NCI-H2029 treated with DMSO at 0.1 percent for 48 hours (cell line): ENCODE measurements at regions not wholly inside any gene's neighbourhood (a gene's known extent, or its start where the extent isn't known, plus 50 kb on each side); places are given as distances from the start of the nearest gene placed in this dataset.

Experiments used
- DNase-seq: peaks from one replicate; lab custom pipeline; 2025; lab: John Stamatoyannopoulos, UW

DNA sequence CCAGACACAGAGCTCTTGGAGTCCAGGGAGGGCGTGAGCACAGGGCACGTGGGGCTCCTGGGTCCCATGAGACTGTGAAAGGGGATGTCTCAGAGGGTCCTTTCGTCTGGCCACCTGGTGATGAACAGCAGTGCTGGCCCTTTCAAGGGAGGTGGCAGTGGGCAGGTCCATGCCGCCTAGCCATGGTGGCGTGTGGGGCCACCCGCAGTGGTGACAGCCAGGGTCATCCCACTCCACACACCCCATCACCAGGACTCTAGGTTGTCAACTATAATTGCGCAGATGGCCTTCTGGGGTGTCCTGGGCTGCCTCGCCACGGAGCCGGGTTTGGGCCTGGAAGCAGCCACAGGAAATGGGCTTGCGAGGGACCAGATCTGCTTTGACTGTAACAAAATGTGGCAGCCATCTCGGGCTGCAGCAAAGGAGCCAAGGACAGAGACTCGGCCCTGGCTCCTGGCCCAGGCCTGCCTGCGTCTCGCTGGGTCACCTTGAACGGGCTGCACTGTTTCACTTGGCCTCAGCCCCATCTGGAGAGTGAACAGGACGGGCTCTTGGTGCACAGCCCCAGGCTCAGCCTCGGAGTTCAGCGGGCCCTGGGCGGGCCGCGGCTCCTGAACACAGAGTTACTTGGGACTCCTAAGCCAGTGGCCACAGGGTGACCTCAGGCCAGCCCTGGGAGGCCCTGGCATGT is 1350.5 kb downstream of the BRD1 start:
- no peak for DNase-seq

DNA sequence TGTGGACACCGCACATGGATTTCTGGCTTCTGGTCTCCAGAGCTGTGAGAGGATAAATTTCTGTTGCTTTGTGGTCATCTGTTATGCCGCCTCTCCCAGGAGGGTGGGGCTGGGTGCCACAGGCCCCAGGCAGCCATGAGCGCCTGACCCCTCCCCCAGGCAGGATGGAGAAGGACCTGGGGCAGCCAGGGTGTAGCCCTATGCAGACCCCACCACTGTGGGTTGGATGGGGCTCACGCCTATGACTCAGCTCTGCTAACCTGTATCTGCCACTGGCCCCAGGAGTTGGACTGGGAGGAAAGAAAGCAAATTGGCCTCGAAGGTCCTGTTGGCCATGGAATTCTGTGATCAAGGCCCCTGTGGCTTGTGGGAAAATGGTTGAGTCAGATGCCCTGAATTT is 1351.1 kb downstream of the BRD1 start:
- no peak for DNase-seq

GRCh38 chr22:48475661-48476345 is 1351.9 kb downstream of the BRD1 start:
- no peak for DNase-seq

- DNase-seq, result no peak
Measured at GRCh38 chr22:48474881-48475280, 1352.8 kb downstream of the BRD1 start.

DNA sequence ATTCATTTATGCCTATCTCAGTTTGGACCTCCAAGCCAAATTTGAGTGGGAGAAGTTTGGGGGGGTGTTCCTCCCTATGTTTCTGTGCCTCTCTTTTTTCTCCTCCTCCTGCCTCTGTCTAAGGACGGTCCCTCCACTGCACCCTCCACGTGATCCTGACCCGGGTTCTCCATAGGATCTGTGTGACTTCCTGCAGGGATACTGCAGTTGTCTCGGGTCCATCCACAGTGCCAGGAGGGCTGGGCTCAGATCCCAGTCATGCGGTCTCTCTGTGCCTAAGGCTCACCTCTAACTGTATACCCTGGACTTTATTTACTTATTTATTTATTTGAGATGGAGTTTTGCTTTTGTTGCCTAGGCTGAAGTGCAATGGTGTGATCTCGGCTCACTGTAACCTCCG is 1354.5 kb downstream of the BRD1 start:
- DNase-seq, result no peak

- no peak for DNase-seq
Measured at GRCh38 chr22:48464246-48464645, 1363.4 kb downstream of the BRD1 start.

DNA sequence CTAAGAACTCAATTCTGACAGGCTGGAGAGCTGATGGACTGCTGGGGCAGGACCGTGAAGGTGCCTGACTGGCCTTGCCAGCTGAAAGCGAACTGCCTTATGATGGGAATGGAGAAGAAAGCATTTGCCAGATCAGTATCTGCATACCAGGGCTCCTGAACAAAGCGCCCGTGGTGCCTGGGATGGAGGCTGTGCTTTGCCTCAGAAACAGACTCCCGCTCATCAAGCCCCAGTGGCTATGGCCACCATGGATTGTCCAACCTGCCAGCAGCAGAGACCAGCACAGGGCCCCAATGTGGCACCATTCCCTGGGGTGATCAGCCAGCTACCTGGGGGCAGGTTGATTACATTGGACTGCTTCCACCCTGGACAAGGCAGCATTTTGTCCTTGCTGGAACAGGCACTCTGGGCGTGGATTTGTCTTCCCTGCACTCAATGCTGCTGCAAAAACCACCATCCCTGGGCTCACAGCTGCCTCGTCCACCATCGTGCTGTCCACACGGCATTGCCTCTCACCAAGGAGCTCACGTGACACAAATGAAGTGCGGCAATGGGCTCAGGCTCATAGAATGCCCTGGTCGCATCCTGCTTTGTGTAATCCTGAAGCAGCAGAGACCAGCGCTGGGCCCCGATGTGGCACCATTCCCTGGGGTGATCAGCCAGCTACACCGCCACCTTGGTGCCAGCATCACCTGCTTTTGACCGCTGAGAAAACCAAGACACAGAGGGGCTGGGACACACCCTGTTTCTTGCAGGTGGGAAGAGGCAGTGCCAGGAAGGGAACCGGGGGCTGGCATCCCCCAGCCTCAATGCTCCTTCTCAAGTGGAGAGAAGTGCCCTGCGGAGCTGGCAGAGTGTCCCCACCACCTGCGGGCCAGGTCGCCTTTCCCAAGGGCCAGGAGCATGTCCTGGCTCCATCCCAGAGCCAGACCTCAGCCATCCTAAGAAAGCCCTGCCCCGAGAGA is 1367.5 kb downstream of the BRD1 start:
- DNase-seq, result no peak

- no peak for DNase-seq
Measured at GRCh38 chr22:48459259-48459658, 1368.4 kb downstream of the BRD1 start.

DNA sequence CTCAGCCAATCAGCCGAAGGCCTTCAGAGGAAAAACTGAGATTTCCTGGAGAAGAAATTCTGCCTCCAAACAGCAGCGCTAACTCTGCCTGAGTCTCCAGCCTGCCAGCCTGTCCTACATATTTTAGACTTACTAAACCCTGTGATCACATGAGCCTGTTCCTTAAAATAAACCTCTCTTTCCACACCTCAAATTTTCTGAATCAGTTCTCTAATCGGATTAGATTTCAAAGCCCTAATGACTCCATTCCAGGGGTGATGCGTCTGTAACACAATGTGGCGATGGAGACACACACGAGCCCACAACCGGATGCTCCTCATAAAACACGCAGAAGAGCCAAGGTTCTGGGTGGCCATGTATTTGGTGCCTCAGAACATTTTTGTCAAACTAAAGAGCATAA is 1371.2 kb downstream of the BRD1 start:
- DNase-seq, result no peak

GRCh38 chr22:48453751-48454485 is 1373.8 kb downstream of the BRD1 start:
- DNase-seq, result no peak

DNA sequence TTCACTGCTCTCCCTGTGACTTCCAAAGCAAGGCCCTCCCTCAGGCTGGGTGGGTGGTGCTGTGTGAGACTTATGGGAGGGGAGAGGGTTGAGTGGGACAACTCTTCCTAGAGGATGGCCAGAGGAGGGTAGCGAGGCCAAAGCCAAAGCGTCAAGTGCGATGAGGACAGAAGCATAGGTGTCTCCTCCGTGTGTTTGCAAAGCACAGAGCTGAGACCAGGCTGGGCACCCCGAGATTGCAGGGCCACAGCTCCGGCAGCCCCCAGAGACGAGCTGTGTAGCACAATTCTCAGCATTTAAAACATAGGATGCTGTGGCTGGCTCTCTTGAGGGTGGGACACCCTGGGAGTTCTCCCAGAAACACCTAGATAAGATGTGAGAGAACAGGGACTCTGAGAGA is 1374.5 kb downstream of the BRD1 start:
- DNase-seq, result no peak

DNA sequence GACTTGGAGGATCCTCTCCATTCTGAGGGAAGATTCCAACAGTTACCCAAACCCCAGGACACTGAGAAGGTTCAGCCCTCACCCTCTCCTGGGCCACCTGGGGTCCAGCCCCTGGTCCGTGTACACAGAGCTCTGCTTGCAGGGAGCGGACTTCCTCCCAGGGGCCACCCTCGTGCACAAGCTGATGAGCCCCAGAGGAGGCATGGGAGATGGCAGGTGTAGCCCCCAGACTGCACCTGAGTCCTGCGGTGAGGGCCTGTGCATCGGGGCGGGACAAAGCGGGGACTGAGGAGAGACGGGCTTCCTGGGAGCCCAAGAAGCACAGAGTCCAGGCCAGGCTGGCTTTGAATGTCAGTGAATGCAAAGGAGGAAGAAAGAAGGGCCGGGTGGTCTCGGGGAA is 1374.9 kb downstream of the BRD1 start:
- no peak for DNase-seq

DNA sequence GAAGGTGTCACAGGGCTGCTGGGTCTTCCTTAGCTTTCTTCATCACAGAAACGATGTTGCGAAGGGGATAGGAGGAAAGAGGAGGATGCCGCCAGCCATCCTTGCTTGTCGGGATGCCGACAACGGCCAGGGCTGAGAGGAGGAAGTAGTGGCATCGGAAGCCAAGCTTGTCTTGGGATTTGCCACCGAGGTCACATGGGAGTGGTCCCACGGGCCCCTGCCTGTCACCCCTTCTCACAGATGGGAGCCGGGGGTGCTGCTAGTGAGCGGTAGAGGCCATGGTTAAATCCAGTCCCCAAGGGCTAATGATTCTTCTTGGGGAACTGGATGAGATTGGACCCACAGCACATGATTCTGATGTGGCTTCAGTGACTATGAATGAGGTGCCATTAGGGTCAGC is 1375.8 kb downstream of the BRD1 start:
- no peak for DNase-seq

GRCh38 chr22:48450188-48450825 is 1377.4 kb downstream of the BRD1 start:
- no peak for DNase-seq

DNA sequence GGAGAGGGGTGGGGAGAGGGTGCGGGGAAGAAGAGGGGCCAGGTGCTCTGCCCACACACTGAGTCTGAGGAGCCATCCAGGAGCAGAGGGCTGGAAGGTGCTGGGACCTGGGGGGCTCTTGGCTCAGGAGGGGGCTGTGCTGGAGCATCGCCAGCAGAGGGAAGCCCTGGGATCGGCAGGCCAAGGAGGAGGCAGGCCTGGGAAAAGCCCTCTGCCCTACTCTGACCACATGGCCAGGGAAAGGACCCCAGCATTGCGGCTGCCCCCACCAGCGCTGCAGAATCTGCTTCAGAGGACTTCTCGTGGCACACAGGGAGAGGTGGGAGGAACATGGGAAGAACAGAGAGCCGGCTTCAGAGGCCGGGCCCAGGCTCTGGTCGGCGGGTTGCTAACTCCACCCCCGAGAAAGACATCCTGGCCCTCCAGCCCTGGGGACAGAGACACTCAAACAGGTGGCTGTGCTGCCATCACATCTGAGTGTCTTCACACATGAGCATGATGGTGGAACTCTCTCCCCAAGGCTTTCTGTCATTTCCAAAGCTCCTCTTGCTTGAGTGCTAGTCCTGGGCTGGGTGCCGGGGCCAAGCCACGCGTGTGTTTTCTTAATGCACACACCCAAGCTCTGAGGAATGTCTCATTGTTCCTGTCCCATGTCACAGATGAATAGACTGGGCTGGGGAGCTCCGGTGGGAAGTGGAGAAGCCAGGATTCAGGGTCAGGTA is 1378.0 kb downstream of the BRD1 start:
- DNase-seq, result no peak

- no peak for DNase-seq
Measured at GRCh38 chr22:48448821-48449220, 1378.9 kb downstream of the BRD1 start.

- no peak for DNase-seq
Measured at GRCh38 chr22:48445113-48445827, 1382.4 kb downstream of the BRD1 start.

DNA sequence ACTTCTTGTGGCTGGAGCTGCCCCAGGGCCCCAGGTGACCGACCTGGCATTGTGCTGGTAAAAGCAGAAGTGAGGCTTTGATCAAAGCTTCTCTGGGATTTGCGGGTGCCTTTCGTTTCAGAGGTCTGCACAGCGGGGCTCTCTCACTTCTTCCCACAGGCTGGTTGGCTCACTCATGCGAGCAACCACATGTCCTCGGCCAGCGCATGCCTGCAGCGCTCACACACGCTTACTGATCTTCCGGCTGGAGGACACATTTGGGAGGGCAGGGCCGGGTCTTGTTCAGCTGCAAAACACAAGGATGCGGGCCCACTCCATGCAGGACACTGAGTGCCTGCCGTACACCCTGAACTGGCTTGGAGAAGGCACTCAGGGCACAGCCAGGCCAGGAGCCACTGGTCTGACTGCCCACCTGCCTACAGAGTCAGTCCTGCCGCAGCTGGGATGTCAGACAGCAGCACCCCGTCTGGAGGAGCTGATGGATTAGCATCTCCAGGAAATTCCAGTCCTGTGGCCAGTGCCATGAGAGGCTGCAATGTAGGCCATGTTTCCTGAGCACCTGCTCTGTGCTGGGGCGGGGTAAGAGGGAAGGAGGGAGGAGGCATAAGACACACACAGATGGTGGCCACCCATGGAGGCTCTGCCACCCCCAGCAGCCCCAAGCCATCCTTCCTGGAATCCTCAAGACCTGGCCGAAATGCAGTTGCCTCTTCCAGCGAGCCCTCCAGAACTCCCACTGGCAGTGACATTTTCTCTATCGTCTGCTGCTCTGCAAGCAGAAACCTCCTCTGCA is 1383.2 kb downstream of the BRD1 start:
- no peak for DNase-seq

GRCh38 chr22:48443680-48444079 is 1384.0 kb downstream of the BRD1 start:
- DNase-seq, result no peak
